8988T (cell line): ENCODE measurements at regions not wholly inside any gene's neighbourhood (a gene's known extent, or its start where the extent isn't known, plus 50 kb on each side); places are given as distances from the start of the nearest gene placed in this dataset.
"Not testable (repeated sequence)": the region's sequence is repeated elsewhere in the genome, so short reads cannot be mapped to it uniquely, and the experiment has no call there.

Experiments used
- DNase-seq: peaks from one replicate; pipeline ENCODE4 v3.0.0; 2011

DNA sequence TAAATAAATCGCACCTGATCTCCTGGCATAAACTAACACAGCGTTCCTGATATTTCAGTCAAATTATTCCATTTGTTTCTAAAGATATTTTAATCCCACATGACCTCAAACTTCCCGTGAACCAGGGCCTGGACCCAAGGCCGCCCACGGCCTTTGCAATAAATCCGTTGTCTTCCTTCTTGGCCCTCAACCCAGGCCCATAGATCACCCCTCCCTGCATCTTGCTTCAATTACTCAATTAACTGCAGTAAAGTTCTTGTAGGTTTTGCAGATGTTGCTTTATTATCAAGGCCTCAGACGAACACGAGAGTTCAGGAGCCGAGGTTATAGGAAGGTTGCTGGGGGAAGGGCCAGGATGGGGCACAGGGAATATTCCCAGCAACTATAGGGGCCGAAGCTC, 249.4 kb downstream of the RAB11FIP2 start:
- no peak for DNase-seq

DNA sequence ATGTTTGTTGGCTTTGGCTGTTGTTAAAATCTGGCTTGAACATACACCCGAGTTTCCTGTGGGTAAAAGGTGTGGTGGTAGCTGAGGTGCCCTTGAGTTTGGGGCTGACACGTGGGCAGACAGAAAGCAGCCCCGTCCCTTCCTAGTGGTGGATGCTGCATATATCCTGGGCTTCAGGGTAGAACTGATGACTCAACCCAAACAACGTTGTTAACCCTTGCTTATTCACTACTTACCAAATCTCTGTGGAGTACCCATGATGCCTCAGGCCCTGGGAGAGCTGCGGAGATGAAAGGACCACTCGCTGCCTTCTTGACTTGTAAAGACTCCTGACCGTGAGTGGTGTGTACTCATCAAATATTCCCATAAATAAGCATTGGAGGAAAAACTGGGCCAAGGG, 245.1 kb downstream of the RAB11FIP2 start:
- DNase-seq = no peak

GRCh38 chr10:117804470-117805011, 242.2 kb downstream of the RAB11FIP2 start:
- no peak for DNase-seq

DNA sequence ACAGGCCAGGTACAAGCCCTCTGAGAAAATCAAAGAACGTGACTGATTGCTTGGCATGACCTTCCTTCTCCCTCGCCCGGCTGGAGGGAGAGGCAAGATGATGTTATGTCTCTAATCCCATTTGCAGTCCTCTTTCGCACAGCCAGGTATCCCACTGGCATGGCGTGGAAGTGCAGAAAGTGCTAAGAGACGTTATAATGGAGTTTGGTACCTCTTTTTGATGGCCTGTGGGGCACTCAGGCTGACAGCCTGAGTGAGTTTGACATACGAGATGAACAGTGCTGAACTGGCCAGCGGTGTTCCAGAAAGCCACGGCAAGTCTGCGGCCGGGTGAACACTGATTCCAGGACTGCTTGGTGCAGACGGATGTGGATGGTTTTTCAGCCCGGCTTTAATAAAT, 241.6 kb downstream of the RAB11FIP2 start:
- DNase-seq = no peak

DNA sequence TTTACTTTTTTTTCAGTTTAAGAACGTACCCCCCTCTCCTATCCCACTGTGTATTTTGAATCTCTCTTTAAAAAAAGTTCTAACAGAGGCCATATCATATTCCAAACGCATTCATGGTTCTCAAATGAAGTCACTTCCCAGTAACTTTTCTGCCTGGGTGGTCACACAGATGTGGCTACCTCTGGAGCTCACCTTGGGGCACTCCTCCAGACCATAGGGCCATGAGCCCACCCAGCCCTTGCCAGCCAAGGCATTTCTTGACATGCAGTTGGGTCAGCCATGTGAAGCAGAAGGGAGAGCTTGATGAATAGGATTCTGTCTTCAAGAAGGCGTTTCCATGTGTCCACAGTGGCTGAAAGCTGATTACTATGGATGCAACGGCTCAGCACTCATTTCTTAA, 239.3 kb downstream of the RAB11FIP2 start:
- no peak for DNase-seq

DNA sequence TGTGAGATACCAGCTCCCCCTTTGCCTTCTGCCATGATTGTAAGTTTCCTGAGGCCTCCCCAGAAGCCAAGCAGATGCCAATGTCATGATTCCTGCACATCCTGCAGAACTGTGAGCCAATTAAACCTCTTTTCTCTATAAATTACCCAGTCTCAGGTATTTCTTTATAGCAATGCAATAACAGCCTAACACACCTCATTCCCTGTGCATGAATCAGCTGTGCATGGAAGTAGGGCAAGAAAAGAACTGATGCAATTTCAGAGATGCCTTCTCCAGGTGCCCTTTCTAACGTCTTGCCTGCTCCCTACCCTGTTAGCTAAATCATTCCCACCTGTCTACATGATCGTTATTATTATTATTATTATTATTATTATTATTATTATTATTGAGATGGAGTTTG, 230.9 kb downstream of the RAB11FIP2 start:
- not testable (repeated sequence) for DNase-seq

GRCh38 chr10:117817116-117817515, 229.6 kb downstream of the RAB11FIP2 start:
- no peak for DNase-seq

GRCh38 chr10:117818721-117819120, 228.0 kb downstream of the RAB11FIP2 start:
- no peak for DNase-seq

DNA sequence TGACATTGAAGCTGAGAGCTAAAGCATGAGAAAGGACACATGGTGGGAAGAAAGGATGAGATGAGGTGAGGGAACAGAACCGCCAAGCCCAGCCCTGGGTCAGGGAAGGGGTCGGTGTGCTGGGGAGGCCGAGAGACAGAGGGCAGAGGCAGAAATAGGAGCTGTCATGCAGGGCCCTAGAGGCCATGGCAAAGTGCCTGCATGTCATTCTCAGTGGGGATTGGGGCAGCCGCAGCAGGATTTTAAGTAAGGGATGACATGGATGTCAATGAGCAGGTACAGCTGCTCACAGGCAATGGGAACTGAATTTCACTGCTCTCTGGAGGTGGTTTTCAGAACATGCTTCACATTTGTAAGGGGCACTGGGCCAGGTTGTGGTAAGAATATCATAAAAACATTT, 227.4 kb downstream of the RAB11FIP2 start:
- no peak for DNase-seq

DNA sequence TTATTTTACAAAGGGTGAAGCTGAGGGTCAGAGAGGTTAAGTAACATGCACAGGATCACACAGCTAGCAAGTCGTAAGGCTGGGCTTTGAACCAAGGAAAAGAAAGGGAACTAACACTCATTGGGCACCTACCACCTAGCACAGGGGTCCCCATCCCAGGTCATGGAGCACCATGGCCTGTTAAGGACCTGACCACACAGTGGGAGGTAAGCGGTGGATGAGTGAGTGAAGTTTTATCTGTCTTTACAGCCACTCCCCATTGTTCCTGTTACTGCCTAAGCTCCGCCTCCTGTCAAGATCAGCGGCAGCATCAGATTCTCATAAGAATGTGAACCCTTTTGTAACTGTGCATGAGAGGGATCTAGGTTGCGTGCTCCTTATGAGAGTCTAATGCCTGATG, 222.8 kb downstream of the RAB11FIP2 start:
- DNase-seq = no peak

- DNase-seq = no peak
Measured at GRCh38 chr10:117830205-117830604, 216.5 kb downstream of the RAB11FIP2 start.

GRCh38 chr10:117830787-117831212, 215.9 kb downstream of the RAB11FIP2 start:
- no peak for DNase-seq

- DNase-seq = not testable (repeated sequence)
Measured at GRCh38 chr10:117838500-117839498, 207.9 kb downstream of the RAB11FIP2 start.

DNA sequence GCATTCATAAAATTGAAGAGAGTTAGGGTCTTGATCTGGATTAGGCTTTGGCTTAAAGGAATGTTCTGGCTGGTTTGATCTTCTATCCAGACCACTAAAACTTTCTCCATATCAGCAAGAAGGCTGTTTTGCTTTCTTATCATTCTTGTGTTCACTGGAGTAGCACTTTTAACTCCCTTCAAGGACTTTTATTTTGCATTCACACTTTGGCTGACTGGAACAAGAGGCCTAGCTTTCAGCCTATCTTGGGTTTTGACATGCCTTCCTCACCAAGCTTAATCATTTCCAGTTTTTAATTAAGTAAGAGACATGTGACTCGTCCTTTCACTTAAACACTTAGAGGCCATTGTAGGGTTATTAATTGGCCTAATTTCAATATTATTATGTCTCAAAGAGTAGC, 190.3 kb downstream of the RAB11FIP2 start:
- DNase-seq = not testable (repeated sequence)

- no peak for DNase-seq
Measured at GRCh38 chr10:117860135-117860534, 186.6 kb downstream of the RAB11FIP2 start.

DNA sequence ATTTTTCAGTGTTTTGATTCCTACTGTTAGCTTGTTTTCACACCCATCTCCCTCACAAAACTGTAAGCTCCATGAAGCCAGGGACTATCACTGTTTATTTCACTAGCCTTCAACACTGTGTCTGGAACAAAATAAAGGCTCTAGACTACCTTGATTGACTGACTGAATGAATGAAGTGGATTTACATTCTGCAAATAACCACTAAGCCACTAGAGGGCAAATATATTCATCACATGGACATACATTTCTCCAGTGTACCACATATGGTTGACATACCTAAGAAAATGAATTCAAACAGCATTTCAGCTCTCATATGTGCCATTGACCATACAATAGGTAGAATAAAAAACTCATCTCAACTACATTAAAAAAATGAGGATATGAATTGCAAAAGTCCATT, 185.9 kb downstream of the RAB11FIP2 start:
- no peak for DNase-seq

DNA sequence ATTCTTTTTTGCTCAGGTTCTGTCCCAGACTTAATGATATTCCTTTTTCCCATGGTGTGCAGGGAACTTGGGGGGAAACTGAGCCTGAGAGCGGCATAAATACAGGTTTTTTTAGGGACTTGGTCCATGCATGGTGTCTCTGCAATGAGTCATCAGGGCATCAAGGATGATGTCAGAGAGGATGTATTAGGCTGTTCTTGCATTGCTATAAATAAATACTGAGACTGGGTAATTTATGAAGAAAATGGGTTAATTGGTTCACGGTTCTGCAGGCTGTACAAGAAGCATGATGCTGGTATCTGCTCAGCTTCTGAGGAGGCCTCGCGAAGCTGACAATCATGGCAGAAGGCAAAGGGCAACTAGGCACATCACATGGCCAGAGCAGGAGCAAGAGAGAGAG, 185.4 kb downstream of the RAB11FIP2 start:
- no peak for DNase-seq

DNA sequence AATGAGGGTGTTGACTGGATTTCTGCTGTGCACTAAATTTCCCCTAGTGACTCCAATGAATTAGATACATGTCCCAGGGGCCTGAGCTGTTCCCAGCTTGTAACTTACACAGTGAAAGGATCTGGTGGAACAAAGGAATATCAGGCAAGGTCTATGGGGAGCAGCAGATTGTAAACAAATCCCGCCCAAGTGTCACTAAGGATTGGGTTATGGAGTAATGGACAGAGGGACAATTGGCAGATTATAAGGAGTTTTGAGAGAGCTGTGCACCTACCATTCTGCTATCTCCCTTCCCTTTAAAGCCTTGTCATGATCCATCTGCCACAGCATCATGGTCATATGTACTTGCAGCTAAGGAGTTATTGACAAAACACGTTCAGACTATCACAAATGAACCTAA, 183.0 kb downstream of the RAB11FIP2 start:
- no peak for DNase-seq

GRCh38 chr10:117865945-117866344, 180.8 kb downstream of the RAB11FIP2 start:
- DNase-seq = no peak

- DNase-seq = no peak
Measured at GRCh38 chr10:117868151-117868550, 178.6 kb downstream of the RAB11FIP2 start.

- DNase-seq = no peak
Measured at GRCh38 chr10:117875793-117876192, 170.9 kb downstream of the RAB11FIP2 start.

- DNase-seq = no peak
Measured at GRCh38 chr10:117876210-117876609, 170.5 kb downstream of the RAB11FIP2 start.

DNA sequence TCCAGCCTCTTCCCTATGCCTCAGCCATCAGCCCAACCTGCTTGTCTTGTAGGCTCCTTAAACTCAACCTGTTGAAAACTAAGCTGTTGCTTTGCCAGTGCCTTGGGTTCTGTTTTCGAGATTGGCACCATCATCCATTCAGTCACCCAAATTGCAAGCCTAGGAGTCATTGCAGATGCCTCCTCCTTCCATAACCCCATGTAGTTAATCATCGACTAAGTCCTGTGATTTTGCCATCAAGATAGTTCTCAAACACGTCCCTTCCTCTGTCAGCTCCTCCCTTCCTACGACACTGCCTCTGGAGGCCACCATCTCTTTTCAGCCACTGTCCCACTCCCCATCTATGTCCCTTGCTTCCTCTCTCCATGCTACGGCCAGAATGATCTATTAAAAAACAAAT, 168.1 kb downstream of the RAB11FIP2 start:
- DNase-seq = no peak

DNA sequence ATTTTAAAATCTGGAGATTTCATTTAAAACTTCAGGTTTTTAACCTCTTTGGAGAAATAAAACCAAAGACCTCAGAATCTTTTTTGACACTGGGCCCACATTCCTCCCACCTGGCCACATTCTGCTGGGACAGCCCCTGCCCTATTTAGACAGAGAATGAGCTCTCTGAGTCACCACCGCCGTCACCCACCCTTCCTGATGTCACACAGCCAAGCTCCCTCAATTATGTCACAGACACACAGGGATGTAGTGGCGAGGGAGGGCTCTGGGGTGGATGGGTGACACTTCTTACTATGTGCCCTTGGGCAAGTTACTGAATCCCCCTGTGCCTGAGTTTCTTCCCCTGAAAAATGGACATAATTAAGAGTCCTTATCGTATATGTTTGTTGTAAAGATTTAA, 162.6 kb downstream of the RAB11FIP2 start:
- DNase-seq = no peak
